NT2/D1 (cell line): ENCODE measurements at regions not wholly inside any gene's neighbourhood (a gene's known extent, or its start where the extent isn't known, plus 50 kb on each side); places are given as distances from the start of the nearest gene placed in this dataset.
"Not testable (repeated sequence)": the region's sequence is repeated elsewhere in the genome, so short reads cannot be mapped to it uniquely, and the experiment has no call there.

Experiments
- DNase-seq: peaks from one replicate; pipeline ENCODE4 v3.0.0-alpha.2; 2011; ENCODE audit warnings: low read depth, low spot score
- H3K27me3 ChIP-seq: 2 replicates; pipeline ENCODE4 v1.6.0; 2011; ENCODE audit warnings: mild to moderate bottlenecking; ENCODE audit not compliant: insufficient read length, insufficient read depth
- H3K36me3 ChIP-seq: 2 replicates; pipeline ENCODE4 v1.6.1; 2011; ENCODE audit warnings: mild to moderate bottlenecking, low read length, mixed read lengths; ENCODE audit not compliant: insufficient read depth, insufficient read length
- H3K4me1 ChIP-seq: 2 replicates; pipeline ENCODE4 v1.5.1; 2011; ENCODE audit not compliant: insufficient read depth, insufficient read length
- H3K4me3 ChIP-seq: 2 replicates; pipeline ENCODE4 v1.5.1; 2011; ENCODE audit warnings: low read depth; ENCODE audit not compliant: insufficient read length
- H3K9ac ChIP-seq: 2 replicates; pipeline ENCODE4 v1.6.0; 2011; ENCODE audit warnings: low read depth; ENCODE audit not compliant: insufficient read length
- H3K9me3 ChIP-seq: 2 replicates; pipeline ENCODE4 v1.5.1; 2011; ENCODE audit warnings: mild to moderate bottlenecking, low read length; ENCODE audit not compliant: insufficient read depth
- SUZ12 ChIP-seq: IDR thresholded peaks from 2 replicates; pipeline ENCODE4 v1.6.1; 2011; ENCODE audit not compliant: insufficient read length, insufficient read depth; ENCODE audit errors: extremely low read depth
- YY1 ChIP-seq: IDR thresholded peaks from 2 replicates; pipeline ENCODE4 v1.6.1; 2011; ENCODE audit not compliant: insufficient read length, insufficient read depth
- ZNF274 ChIP-seq: IDR thresholded peaks from 2 replicates; pipeline ENCODE4 v1.6.1; 2011; ENCODE audit warnings: mild to moderate bottlenecking, low read depth, low read length

GRCh38 chr19:22523940-22524339 lies 101.8 kb upstream of the ZNF98 start:
- no peak overlapping the region for H3K4me3 ChIP-seq
- no peaks in the 10 kb centered on the region for H3K27me3 ChIP-seq
- H3K36me3 ChIP-seq: no peaks in the 10 kb centered on the region
- DNase-seq: no peak
- no peaks in the 10 kb centered on the region for H3K9me3 ChIP-seq
- no peak overlapping the region for H3K9ac ChIP-seq
- H3K4me1 ChIP-seq: no peaks in the 10 kb centered on the region
- TF ChIP-seq YY1 (no peak), SUZ12 (no peak), ZNF274 (no peak)

- H3K4me3 ChIP-seq, H3K36me3 ChIP-seq, H3K9me3 ChIP-seq, H3K4me1 ChIP-seq, DNase-seq, H3K27me3 ChIP-seq, H3K9ac ChIP-seq: not testable (repeated sequence)
Observed at GRCh38 chr19:22519562-22519961, 97.4 kb upstream of the ZNF98 start.

GRCh38 chr19:22519152-22519551 lies 97.0 kb upstream of the ZNF98 start:
- Histone ChIP-seq H3K36me3 (no peaks in the 10 kb centered on the region), H3K9ac (no peak overlapping the region), H3K9me3 (no peaks in the 10 kb centered on the region; the same call in 1 of the 2 replicates), H3K4me1 (no peaks in the 10 kb centered on the region), H3K27me3 (no peaks in the 10 kb centered on the region), H3K4me3 (no peak overlapping the region)
- TF ChIP-seq ZNF274 (no peak), YY1 (no peak)
- no peak for DNase-seq

GRCh38 chr19:22517496-22518411 lies 95.6 kb upstream of the ZNF98 start:
- no peaks in the 10 kb centered on the region for H3K27me3 ChIP-seq
- H3K4me1 ChIP-seq: no peaks in the 10 kb centered on the region
- H3K4me3 ChIP-seq: no peak overlapping the region
- DNase-seq: no peak
- no peaks in the 10 kb centered on the region; the same call in 1 of the 2 replicates for H3K9me3 ChIP-seq
- no peaks in the 10 kb centered on the region for H3K36me3 ChIP-seq
- H3K9ac ChIP-seq: no peak overlapping the region
- TF ChIP-seq YY1: no peak
- TF ChIP-seq ZNF274: no peak

- Histone ChIP-seq H3K4me3 (no peak overlapping the region), H3K36me3 (no peaks in the 10 kb centered on the region), H3K27me3 (no peaks in the 10 kb centered on the region), H3K4me1 (no peaks in the 10 kb centered on the region), H3K9me3 (no peaks in the 10 kb centered on the region; the same call in 1 of the 2 replicates), H3K9ac (no peak overlapping the region)
- no peak for DNase-seq
- TF ChIP-seq SUZ12 (no peak), YY1 (no peak), ZNF274 (no peak)
Observed at GRCh38 chr19:22515435-22515834, 93.3 kb upstream of the ZNF98 start.

- no peaks in the 10 kb centered on the region for H3K4me1 ChIP-seq
- no peak for TF ChIP-seq SUZ12
- TF ChIP-seq ZNF274: no peak
- no peak for TF ChIP-seq YY1
- H3K4me3 ChIP-seq: no peak overlapping the region
- DNase-seq: no peak
- H3K36me3 ChIP-seq: peaks cover 6% of the 10 kb centered on the region
- H3K9ac ChIP-seq: no peak overlapping the region
- H3K27me3 ChIP-seq: no peaks in the 10 kb centered on the region
- peaks cover 46% of the 10 kb centered on the region; the same call in 1 of the 2 replicates for H3K9me3 ChIP-seq
Observed at GRCh38 chr19:22503524-22503923, 81.4 kb upstream of the ZNF98 start.

GRCh38 chr19:22502766-22503165 lies 80.6 kb upstream of the ZNF98 start:
- Histone ChIP-seq H3K4me3 (no peak overlapping the region), H3K36me3 (peaks cover 6% of the 10 kb centered on the region), H3K9ac (no peak overlapping the region), H3K27me3 (no peaks in the 10 kb centered on the region), H3K4me1 (no peaks in the 10 kb centered on the region), H3K9me3 (peaks cover 46% of the 10 kb centered on the region; the same call in 1 of the 2 replicates)
- TF ChIP-seq YY1 (no peak), SUZ12 (no peak), ZNF274 (no peak)
- DNase-seq: no peak

GRCh38 chr19:22498831-22499430 lies 76.8 kb upstream of the ZNF98 start:
- H3K4me1 ChIP-seq, DNase-seq, H3K27me3 ChIP-seq, H3K36me3 ChIP-seq, H3K4me3 ChIP-seq, H3K9ac ChIP-seq: not testable (repeated sequence)
- peaks cover 52% of the 10 kb centered on the region; the same call in 1 of the 2 replicates for H3K9me3 ChIP-seq
